Right lobe of liver (tissue), 6 donors: ENCODE measurements at regions not wholly inside any gene's neighbourhood (a gene's known extent, or its start where the extent isn't known, plus 50 kb on each side); places are given as distances from the start of the nearest gene placed in this dataset.
"Not testable (repeated sequence)": the region's sequence is repeated elsewhere in the genome, so short reads cannot be mapped to it uniquely, and the experiment has no call there.

Experiments used
- ATAC-seq, 4 donors: fragments of 200-7000 bp; cut with Tn5 transposase; one replicate each; pipeline ENCODE4 v1.9.1; 2020; ENCODE audit warnings: mild to moderate bottlenecking in 4 of 4, moderate library complexity in 4 of 4
- DNase-seq, 3 donors: peaks; one replicate each; pipeline ENCODE4 v3.0.0-alpha.2; 2020
- H3K27ac ChIP-seq, 3 donors: fragments of 200-600 bp; one replicate each; pipeline ENCODE4 v1.8.0; 2022
- H3K27me3 ChIP-seq, 2 donors: fragments of 200-600 bp; one replicate each; pipeline ENCODE4 v1.8.0; 2022
- H3K36me3 ChIP-seq, 4 donors: fragments of 200-600 bp; sonication (generic) in 1 of 4; one replicate each; pipeline versions ENCODE4 v1.5.1 to v1.8.0; 2017 to 2022; ENCODE audit warnings: control low read depth in 1 of 4
- H3K4me1 ChIP-seq, 4 donors: fragments of 200-600 bp; sonication (generic) in 1 of 4; one replicate each; pipeline versions ENCODE4 v1.5.1 to v1.8.0; 2017 to 2022; ENCODE audit warnings: control low read depth in 1 of 4
- H3K4me3 ChIP-seq, 3 donors: fragments of 200-600 bp; one replicate each; pipeline ENCODE4 v1.8.0; 2022
- H3K9me3 ChIP-seq, 4 donors: fragments of 200-600 bp; sonication (generic) in 1 of 4; one replicate each; pipeline versions ENCODE4 v1.5.1 to v1.8.0; 2017 to 2022; ENCODE audit warnings: control low read depth in 1 of 4
- POLR2A ChIP-seq: fragments of 450-650 bp; IDR thresholded peaks from one replicate; pipeline ENCODE4 v1.6.1; 2017; ENCODE audit warnings: antibody characterized with exemption, mild to moderate bottlenecking
- WGBS: methylation state at CpG from one replicate; pipeline ENCODE4 v1.1.6; 2018; ENCODE audit warnings: low coverage, low lambda C conversion rate; ENCODE audit not compliant: insufficient coverage; ENCODE audit errors: missing lambda C conversion rate; 5-methylcytosine and 5-hydroxymethylcytosine counted together
- intact Hi-C, 2 donors: fragments of 100-400 bp; cut with DNase I; formaldehyde crosslinking; loops; one replicate each; pipeline versions ENCODE4 v1.11.2 to v1.14.1; 2022
- TF ChIP-seq, protein P1 (sequence below), 4 donors: fragments of 200-600 bp in 3 of 4; fragments of 450-650 bp in 1 of 4; IDR thresholded peaks; one replicate each; pipeline versions ENCODE4 v1.5.1 to v1.8.0; 2016 to 2022; ENCODE audit warnings: antibody characterized with exemption in 4 of 4, mild to moderate bottlenecking in 2 of 4
- donor health status: DM: no; HTN: yes; CAD: no.
- donor health status: DM: no; HTN: no; CAD: no.
- donor health status: DM: no; HTN: no; CAD: no.
- donor health status: DM: no; HTN: yes; CAD: no.
- donor health status: DM: no; HTN: yes; CAD: no.

DNA sequence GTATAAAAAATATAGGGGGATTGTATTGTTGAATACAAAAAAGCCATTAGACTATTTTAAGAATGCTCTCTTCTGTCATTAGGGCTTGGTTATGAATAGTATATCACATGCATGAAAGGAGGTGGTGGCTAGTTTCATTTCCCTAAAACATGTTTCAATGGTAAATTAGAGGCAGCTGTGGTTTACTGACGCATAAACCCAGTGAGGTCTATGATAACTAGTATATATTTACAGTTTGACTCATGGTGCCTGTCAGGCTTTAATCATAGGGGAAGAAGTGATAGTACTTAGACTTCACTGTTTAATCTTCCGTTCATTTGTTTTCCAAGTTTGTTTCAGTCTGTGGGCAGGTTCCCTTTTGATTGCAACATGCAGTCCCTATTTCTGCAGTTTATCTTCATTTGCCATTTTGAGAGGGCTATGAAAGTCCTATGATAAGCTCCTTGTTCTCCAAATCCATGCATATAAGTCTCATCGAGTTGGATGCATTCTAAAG lies 55.1 kb upstream of the MAP4K3 start:
- no peaks in the 10 kb centered on the region for H3K27me3 ChIP-seq
- 9% methylated on average over 3 of the region's 3 CpGs for WGBS
- intact Hi-C loops = no loop called here
- TF ChIP-seq, protein P1, sequence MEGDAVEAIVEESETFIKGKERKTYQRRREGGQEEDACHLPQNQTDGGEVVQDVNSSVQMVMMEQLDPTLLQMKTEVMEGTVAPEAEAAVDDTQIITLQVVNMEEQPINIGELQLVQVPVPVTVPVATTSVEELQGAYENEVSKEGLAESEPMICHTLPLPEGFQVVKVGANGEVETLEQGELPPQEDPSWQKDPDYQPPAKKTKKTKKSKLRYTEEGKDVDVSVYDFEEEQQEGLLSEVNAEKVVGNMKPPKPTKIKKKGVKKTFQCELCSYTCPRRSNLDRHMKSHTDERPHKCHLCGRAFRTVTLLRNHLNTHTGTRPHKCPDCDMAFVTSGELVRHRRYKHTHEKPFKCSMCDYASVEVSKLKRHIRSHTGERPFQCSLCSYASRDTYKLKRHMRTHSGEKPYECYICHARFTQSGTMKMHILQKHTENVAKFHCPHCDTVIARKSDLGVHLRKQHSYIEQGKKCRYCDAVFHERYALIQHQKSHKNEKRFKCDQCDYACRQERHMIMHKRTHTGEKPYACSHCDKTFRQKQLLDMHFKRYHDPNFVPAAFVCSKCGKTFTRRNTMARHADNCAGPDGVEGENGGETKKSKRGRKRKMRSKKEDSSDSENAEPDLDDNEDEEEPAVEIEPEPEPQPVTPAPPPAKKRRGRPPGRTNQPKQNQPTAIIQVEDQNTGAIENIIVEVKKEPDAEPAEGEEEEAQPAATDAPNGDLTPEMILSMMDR (IDR thresholded peaks at IDR 0.05) = no peak
- no peak for TF ChIP-seq POLR2A
- H3K4me3 ChIP-seq = no peak overlapping the region
- ATAC-seq = peak; percentile 85 to 94 (median 90)
- no peaks in the 10 kb centered on the region for H3K36me3 ChIP-seq
- DNase-seq = no peak
- H3K27ac ChIP-seq = peak overlapping the region; percentile 30 to 78 (median 45)
- H3K4me1 ChIP-seq = peaks cover 0 to 3% (median 0%) of the 10 kb centered on the region in 4 donors
- H3K9me3 ChIP-seq = no peaks in the 10 kb centered on the region

DNA sequence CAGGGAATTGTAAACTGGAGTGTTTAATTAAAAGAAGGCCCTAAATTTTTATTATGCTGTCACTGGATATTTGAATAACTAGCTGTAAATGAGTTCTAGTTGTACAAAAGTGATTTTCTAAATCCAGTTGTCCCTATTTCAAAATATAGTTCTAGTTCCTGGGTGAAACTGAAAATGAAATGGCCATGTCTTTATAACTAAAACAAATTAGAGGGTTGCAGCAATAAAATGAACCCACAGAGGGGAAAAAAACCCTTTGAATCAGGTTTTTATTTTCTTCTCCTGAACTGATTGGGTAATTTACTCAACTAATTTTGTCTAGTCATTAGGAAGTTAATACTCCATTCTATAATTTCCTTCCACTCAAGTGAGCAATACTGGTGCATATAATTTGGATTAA lies 55.6 kb upstream of the MAP4K3 start:
- peaks cover 0 to 3% (median 0%) of the 10 kb centered on the region in 4 donors for H3K4me1 ChIP-seq
- H3K36me3 ChIP-seq = no peaks in the 10 kb centered on the region
- no peak for DNase-seq
- intact Hi-C loops = no loop called here
- no peak overlapping the region for H3K4me3 ChIP-seq
- peak overlapping the region; percentile 10 to 78 (median 30) for H3K27ac ChIP-seq
- no peaks in the 10 kb centered on the region for H3K27me3 ChIP-seq
- no peak for TF ChIP-seq POLR2A
- TF ChIP-seq, protein P1 (IDR thresholded peaks at IDR 0.05) = no peak
- peak in 1 of 4 donors; percentile 15 for ATAC-seq
- H3K9me3 ChIP-seq = no peaks in the 10 kb centered on the region

DNA sequence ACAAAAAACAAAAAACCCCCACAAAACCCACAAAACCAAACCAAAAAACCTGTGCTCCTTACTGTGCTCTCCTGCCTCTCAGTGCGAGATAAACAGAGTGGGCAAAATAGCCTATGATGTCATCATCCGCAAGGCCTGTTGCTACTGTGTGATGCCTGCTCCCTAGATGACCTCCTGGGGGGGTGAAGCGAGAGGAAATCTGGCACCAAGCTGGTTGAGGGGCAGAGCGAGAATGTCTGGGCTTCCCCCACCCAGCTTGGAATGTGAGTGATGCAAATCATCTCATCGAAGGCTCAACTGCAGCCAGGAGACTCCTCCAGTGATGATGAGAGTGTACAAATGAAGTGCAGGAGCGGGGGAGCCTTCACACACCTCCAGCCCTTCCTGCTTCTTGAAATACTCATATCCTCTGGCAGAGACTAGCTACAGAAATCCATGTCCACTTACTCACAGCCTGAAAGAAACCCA lies 57.7 kb upstream of the MAP4K3 start:
- Histone ChIP-seq H3K9me3 (no peaks in the 10 kb centered on the region), H3K4me3 (no peak overlapping the region), H3K4me1 (peaks cover 0 to 3% (median 0%) of the 10 kb centered on the region in 4 donors), H3K36me3 (no peaks in the 10 kb centered on the region), H3K27ac (no peak overlapping the region), H3K27me3 (no peaks in the 10 kb centered on the region)
- ATAC-seq (peak in 1 of 4 donors; percentile 17), DNase-seq (no peak)
- TF ChIP-seq POLR2A = no peak
- TF ChIP-seq, protein P1 (IDR thresholded peaks at IDR 0.05) = no peak
- intact Hi-C loops = no loop called here
- 53% methylated on average over 3 of the region's 6 CpGs for WGBS

DNA sequence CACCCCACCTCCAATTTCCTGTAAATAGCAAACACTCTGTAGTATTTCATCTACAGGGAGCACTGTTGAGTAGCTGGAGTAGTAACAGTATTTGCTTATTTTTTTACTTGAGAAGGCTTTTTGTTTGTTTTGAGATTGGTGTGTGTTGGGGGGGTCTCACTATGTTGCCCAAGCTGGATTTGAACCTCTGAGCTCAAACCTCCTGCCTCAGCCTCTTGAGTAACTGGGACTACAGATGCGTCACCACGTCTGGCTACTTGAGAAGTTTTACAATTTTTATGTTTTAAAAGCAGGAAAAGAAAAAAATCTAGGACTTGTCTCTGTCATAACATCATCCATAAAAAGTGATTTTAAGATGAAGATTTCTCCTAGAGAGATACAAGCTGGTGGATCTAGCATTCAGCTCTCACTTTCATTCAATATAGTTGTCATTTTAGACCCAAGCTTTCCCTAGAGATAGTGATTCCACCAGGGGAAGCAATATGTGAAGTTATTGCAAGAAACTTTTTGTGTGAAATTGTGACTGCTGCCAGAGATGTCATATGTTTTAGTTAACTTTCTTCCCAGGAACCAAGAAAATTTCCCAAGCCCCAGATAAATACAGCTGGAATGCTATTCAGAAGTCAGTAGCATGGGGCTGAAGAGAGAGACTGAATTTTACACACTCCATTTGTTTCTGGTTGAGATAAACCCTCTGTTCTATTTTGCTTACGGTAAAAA lies 60.2 kb upstream of the MAP4K3 start:
- TF ChIP-seq POLR2A = no peak
- TF ChIP-seq, protein P1 (IDR thresholded peaks at IDR 0.05) = no peak
- DNase-seq (no peak), ATAC-seq (no peak)
- H3K9me3 ChIP-seq = no peaks in the 10 kb centered on the region
- peaks cover 0 to 14% (median 0%) of the 10 kb centered on the region in 4 donors for H3K4me1 ChIP-seq
- H3K27ac ChIP-seq = no peak overlapping the region
- no peaks in the 10 kb centered on the region for H3K36me3 ChIP-seq
- WGBS = 74% methylated on average over 3 of the region's 3 CpGs
- no peaks in the 10 kb centered on the region for H3K27me3 ChIP-seq
- intact Hi-C loops = no loop called here
- H3K4me3 ChIP-seq = no peak overlapping the region

DNA sequence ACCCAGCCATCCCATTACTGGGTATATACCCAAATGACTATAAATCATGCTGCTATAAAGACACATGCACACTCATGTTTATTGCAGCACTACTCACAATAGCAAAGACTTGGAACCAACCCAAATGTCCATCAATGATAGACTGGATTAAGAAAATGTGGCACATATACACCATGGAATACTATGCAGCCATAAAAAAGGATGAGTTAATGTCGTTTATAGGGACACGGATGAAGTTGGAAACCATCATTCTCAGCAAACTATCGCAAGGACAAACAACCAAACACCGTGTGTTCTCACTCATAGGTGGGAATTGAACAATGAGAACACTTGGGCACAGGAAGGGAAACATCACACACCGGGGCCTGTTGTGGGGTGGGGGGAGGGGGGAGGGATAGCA lies 61.1 kb upstream of the MAP4K3 start:
- 100% methylated on average over 4 of the region's 5 CpGs for WGBS
- H3K27ac ChIP-seq, DNase-seq, H3K36me3 ChIP-seq, H3K27me3 ChIP-seq, H3K9me3 ChIP-seq, intact Hi-C loops, ATAC-seq, H3K4me3 ChIP-seq: not testable (repeated sequence)
- H3K4me1 ChIP-seq = peaks cover 0 to 11% (median 0%) of the 10 kb centered on the region in 4 donors
